ENCODE measurements at regions not wholly inside any gene's neighbourhood (a gene's known extent, or its start where the extent isn't known, plus 50 kb on each side); places are given as distances from the start of the nearest gene placed in this dataset.

DNA sequence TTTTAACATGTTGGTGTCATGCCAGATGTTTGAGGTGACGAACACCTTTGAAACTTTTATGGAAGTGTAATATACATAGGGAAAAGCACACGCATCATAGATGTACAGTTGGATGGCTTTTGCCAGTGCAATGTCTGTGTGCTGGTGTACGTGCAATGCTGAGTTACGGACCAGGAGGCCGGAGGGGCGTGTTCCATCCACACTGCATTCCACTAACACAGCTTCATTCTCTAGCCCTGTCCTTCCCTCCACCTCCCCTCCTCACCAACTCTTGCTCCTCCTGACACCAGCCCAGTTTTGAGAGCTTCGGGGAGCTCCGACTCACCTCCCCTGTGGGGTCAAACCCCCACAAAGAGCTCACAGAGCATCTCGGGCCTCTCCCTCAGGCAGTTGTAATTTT lies 358.8 kb downstream of the C16orf95 start:
- no peak for DNase-seq (ENCODE audit: low spot score)

DNA sequence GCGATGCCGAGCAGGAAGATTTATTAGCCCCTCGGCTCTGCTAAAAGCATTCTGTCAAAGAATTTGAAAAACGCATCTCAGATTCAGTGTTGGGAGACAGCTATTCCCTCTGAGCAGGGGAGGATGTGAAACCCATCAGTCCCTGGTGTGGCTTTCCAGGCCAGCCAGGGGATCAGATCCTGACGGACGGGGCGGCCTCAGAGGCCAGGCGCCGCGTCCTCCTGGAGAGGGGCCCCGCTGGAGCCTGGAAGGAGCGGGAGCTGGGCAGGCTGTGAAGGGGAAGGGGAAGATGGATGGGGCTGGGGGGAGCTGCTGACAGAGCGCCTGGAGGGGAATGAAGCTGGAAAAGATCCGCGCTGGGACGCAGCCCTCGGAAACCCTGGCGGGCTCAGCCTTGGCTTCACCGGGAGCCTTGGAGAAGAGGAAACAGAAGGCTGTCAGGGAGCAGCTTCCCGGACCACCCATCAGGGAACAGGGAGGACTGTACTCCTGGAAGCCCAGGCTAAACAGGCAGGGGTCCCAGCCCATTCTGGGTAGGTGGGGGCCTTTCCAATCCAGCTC lies 358.0 kb downstream of the C16orf95 start:
- DNase-seq (ENCODE audit: low spot score), result no peak

DNA sequence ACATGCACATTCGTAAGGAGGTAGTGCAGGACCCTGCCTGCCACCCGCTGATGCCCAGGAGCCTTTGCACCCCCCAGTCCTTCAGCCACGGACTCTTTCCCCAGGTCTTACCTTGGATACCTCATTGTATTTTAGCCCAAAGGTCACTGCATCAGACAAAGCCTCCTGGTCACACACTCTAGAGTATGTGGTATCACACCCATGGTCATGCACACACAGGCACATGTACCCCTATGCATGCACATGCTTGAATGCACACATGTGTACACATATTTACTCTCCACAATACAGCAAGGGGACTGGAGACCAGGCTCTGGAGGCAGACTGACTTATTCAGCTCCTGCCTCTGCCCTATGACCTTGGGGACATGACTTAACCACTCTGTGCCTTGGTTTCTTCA lies 357.5 kb downstream of the C16orf95 start:
- no peak for DNase-seq (ENCODE audit: low spot score)

DNA sequence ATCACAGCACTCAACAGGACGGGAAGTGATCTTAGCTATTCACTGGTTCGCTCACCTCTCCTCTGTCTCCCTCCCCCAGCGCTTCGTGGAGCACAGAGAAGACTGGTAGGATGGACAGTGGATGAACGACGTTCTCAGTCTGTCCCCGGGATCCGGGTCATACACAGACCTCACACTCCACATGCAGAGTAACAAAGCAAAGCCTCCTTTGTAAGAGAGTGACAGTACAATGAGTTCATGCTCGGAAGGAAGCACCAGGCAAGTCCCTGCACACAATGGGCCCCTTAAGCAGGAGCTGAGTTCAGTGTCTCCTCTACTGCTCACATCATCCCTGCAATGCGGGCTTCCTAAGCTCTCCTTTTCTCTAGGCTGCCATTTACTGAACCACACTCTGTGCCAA lies 356.9 kb downstream of the C16orf95 start:
- DNase-seq (ENCODE audit: low spot score), result no peak

DNA sequence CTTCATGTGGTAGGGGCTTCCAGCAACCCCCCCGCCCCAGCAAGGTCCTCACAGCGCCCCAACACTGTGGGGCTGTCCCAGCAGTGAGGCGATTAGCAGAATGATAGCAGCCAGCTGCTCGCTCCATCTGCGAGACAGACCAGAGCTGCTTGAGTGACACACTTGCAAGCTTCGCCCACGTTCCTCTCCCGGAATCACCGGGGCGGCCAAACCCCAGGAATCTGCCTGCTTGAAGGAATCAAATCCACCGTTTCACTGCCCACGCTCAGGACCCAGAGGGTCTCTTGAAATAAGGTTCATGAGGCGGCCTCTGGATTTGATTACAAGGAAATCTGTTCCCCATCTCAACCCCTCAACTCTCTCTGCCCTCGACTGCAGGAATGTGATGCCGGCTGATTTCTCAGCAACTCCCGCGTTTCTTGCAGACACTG lies 356.0 kb downstream of the C16orf95 start:
- no peak for DNase-seq (ENCODE audit: low spot score)

DNA sequence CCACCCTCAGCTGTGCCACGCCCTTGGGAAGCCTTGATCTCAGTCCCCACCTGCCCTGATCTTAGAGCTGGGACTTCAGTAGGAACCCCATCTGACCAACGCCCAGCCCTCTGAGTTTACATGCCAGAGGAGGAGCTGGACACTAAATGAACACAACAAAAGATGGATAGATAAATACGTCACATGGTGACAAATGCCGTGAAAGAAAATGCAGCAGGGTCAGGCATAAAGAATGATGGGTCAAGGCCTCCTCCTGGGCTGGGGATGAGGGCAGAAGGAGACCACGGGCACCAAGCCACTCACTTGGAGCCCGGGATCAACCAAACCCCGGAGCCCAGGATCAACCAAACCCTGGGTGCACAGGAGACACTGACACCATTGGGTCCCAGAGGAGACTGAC lies 354.9 kb downstream of the C16orf95 start:
- no peak for DNase-seq (ENCODE audit: low spot score)

DNA sequence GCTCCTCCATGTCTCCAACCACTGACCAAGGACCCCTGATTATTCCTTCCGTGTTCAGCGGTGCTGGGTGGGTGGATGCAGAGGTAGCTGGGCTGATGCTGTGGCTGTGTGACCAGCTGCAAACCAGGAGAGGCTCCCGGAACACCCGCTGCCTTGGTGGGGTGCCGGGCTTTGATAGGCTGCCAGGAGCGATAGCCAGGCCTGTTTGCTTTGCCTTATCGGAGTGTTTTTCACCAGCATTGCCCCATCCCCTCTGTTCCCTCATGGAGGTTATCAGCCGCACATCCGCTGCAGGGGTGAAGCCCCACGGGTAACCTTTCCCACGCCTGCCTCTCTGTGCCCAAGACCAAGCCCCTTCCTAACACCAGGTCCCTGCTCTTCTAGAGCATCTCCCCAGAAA lies 354.3 kb downstream of the C16orf95 start:
- no peak for DNase-seq (ENCODE audit: low spot score)

DNA sequence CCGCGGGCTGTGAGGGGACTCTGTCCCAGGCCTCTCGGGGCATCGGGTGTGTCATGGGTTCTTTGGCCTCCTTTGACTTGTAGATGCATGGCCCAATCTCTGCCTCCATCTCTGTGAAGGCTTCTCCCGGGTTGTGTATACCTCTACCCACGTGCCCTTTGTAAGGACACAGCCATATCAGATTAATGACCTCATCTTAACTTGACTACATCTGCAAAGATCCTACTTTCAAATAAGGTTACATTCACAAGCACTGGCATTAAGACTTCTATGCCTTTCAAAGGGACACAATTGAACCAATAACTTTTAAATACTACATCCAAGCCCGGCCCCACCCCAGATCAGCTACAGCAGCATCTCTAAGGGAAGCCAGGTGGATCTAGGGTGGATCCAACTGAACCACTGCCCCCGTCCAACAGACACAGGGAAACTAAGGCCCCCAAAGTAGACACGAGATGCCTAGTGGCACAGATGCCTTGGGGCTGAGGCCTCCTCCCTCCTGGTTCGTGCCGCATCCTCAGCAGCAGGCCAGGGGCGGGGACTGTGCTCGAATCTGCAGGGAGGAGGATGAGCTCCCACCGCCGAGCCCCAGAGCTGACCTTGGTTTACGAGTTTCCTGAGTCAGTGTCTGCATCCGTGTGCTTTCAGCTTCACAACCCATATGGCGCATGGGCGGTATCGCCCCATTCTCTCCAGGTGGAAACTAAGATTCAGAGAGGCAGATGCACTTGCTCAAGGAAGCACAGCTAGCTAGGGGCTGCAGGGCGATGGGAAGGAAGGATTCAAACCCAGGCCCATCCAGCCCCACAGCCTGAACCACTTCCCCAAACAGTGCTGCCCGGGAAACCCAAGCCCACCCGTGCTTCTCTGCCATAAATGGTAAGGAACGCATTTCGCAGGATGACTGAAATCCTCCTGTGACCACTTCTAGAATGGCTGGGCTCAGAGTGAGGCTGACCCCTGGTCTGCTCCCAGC lies 353.3 kb downstream of the C16orf95 start:
- no peak for DNase-seq (ENCODE audit: low spot score)

DNA sequence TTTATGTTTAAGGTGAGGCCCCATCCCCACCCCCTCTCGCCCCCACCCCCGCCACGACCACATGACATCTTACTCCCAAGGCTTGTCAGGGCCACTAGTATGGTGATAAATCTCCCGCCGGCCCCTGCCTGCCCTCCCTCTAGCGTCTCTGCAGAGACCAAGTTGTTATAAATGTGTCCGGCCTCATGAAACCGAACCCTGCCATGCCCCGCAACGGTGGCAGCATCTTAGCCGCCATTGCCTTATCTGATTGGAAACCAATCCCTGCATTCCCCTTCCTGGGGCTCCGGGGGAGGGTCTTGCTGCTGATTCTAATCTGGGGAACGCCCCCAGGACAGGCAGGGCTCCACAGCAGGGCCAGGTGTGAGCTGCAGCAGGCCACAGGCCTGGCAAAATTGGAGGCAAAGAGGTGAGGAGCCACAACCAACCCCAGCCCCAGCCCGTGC lies 352.4 kb downstream of the C16orf95 start:
- DNase-seq (ENCODE audit: low spot score), result no peak

DNA sequence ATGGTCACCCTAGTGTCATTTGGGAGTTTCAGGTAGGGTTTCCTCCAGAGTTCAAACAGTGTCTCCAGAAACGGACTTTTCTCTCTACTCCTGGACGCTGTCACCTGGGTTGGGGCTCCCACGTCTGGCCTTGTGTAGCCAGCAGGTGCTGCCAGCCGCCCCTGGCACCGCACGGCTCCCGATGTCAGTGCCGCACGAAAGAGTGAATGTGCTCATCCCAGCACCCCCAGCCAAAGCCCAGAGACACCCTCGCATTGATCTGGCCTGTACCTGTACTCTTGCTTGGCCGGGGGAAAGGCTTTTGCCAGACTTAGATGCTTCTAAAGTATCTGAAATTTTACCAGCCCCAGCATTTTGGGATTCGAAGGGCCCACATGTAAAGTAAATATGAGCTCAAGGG lies 351.9 kb downstream of the C16orf95 start:
- no peak for DNase-seq (ENCODE audit: low spot score)

DNA sequence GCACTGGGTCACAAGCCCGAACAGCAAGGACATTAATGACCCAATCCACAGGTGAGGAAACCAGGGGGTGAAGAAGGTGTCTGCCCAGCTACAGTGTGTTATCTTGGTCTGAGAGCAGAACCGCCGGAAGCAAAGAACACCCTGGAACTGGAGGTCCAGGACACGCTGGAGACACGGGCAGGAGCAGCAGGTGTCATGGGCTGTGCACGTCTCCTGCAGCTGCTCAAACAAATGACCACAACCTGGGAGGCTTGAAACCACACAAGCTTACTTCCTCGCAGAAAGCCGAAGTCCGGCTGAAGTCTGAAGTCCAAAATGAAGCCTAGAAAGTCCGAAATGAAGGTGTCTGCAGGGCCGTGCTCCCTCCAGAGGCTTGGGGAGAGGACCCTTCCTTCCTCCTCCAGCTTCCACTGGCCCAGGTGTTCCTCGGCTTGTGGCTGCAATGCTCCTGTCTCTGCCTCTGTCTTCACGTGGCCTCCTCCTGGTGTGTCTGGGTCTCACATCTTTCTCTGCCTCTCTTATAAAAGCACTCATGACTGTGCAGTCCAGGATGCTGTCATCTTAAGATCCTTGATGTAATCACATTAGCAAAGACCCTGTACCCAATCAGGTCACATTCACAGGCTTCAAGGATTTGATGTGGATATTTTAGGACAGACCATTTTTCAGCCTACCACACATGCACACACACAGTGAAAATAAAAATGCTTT lies 351.2 kb downstream of the C16orf95 start:
- DNase-seq (ENCODE audit: low spot score), result no peak

DNA sequence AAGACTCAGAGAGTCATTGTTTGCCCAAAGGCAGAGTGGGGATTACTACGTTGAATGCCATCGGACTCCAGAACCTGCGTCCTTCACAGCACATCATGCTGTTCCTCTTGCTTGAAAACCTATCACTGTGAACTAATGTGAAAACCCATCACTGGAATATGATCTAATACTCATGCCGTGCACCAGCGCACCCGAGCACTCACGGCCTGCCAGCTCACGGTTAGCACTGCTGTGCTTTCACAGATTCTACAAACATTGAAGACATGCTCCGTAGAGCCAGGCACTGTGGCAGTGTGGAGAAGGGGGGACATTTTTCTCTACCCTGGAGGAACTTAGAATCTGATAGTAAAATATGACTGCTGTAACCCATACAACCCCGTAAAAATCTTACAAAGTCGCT lies 350.4 kb downstream of the C16orf95 start:
- no peak for DNase-seq (ENCODE audit: low spot score)

DNA sequence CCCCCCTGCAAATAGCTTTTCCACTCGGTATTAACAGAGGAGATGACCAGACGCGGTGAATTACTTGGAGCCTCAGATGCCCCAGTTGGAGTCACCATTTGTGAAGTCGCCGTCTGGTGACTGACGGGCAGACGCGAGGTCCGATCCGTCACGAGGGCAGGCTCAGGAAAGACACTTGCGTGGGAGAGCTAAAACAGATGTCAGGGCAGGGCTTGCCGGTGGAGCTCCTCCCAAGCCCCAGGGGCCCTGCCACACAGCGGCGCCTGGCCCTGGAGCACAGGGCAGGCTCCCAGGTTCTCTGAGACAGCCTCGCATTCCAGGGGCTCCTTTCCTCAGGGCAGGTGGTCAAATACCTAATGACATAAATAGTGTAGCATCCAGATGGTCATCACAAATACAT lies 348.3 kb downstream of the C16orf95 start:
- DNase-seq (ENCODE audit: low spot score), result no peak

DNA sequence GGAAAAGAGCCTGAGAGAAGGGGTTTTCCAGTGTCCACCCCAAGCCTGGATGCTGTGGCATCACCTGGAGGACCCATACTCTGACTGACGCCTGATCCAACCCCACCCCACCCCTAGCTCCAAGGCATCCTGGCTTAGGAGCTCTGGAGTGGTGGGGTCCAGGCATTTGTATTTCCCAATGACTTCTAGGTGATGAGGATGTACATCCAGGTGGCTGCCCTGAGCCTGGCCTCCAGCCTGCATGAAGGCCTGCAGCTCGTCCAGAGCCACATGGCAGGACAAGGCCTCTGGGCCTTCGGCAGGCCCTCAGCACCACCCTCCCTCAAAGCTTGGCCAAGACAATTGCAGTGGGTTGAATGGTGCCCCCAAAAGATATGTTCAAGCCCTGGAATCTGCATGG lies 347.5 kb downstream of the C16orf95 start:
- DNase-seq (ENCODE audit: low spot score), result no peak

DNA sequence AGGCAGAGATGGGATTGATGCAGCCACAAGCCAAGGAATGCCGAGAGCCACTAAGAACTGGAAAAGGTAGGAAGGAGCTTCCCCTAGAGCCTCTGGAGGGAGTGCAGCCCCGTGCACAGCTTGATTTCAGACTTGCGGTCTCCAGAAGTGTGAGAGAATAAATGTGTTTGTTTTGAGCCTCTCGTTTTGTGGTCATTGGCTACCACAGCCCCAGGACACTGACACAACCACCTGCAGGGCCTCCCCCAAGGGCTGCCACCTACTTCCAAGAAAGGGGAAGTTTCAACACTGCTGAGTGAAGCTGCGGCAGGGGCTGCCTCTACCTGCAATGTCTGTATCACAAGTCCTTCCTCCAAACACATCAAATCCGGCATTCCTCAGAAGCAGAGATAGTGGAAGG lies 346.9 kb downstream of the C16orf95 start:
- no peak for DNase-seq (ENCODE audit: low spot score)

DNA sequence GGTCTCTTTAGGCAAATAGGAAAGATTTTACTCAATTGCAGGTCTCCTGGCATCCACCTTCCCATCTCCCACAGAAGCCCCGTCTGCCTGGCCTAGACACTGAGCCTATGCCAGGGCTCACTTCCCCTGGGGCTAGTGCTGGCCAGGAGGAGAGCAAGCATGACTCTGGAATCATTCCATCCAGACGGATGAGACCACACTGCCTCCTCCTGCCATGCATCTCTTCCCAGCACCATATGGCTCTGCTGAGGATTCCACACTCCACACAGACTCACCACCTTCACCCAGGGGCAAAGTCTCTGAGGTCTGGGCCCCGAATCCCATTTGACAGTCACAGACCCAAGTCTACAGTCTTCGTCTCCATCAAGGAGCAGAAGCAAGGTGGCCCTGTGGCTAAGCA lies 346.5 kb downstream of the C16orf95 start:
- DNase-seq (ENCODE audit: low spot score), result no peak

DNA sequence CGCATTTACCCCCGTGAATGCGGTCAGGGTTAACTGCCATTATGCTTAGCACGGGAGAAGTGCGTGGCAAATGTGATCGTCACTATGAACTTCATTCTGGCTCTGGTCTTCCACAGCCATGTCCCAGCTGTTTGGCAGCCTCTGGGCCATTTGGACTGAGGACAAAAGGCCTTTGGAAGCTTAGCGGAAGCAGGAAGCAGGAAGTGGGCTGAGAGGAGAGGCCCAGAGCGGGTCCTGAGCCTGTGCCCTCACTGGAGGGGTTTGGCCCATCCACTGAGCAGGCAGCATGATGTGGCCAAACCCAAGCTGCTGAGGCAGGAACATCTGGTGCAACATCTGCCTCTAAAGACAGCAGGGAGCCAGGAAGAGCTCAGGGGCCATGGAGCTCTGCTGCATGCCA lies 345.9 kb downstream of the C16orf95 start:
- no peak for DNase-seq (ENCODE audit: low spot score)

DNA sequence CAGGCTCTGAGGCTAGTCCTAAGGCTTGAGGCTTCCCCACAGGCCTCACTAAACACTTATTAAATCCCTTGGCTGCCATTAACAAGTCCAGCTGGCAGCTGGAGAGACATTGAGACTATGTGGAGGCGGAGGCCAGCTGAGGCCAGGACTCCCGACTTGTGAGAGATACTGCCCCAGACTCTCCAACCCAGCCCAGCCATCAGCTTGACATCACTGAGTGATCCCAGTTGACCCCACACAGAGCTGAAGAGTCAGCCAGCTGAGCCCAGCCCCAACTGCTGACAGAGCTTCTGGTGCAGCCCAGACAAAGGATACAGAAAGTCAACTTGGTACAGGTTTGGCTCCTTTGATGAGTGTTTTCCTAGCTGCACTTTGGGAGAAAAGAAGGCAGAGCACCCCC lies 343.1 kb downstream of the C16orf95 start:
- DNase-seq (ENCODE audit: low spot score), result no peak

DNA sequence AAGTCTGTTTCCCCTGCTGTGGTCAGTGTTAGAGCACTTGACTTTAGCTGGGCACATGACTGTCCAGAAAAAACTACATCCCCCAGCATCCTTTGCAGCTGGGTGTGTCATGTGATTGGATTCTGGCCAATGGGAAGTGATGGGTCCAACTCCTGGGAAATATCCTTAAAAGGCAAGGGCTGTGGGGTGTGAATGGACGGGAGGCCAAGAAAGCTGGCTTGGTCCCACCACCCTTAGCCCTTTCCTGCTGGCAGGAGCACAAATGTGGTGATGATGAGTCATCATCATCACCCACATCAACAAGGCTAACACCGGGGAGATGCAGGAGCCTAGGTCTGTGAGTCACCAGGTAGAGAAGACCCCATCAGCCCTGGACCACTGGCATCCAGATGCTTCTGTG lies 341.7 kb downstream of the C16orf95 start:
- DNase-seq (ENCODE audit: low spot score), result peak; percentile 49

DNA sequence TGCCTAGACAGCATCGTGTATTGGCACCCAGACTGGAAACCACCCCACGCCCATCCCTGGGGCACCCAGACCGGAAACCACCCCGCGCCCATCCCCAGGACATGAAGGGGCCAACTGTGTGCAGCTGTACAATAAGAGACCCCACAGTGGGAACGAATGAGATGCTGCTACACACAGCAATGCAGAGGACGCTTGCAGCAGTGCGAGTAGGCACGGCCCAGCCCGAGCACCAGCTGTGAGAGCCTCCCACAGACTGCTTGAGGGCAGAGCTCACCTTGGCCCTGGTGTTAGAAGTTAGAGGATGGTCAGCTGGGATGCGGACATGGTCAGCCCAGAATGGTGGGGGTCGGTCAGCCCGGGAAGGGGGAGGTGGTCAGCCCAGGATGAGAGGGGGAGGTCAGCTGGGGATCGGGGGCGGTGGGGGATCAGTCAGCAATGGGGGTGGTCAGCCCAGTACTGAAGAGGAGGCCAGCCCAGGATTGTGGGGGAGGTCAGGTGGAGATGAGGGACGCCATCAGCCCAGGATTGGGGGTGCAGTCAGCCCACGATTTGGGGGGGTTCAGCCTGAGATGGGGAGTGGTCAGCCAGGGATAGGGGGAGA lies 340.0 kb downstream of the C16orf95 start:
- no peak for DNase-seq (ENCODE audit: low spot score)

DNA sequence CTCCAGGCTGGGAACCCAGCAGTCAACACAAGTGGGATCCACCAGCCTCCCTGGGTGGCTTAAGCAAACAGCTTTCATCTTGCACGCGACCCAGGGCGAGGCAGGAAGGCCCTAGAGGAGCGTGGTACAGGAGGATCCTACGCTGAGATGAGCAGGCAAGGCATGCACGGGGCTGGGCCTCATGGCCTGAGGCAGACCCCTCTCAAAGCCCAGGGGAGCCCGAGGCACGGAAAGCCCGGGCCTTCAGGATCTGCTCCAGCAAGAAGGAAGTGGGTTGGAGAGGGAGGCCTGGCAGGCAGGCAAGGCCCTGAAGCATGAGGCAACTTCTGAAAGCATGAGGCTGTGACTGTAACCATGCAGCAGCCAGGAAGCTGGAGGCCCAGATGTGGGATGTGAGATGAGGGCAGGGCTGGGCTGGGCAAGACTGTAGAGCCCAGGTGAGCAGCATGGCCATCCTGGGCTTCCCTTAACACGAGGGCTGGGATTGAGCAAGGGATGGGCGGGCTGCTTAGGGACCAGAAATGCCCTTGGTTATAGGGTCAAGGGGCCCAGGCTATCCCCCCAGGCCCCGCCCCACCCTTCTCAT lies 338.7 kb downstream of the C16orf95 start:
- DNase-seq (ENCODE audit: low spot score), result no peak

DNA sequence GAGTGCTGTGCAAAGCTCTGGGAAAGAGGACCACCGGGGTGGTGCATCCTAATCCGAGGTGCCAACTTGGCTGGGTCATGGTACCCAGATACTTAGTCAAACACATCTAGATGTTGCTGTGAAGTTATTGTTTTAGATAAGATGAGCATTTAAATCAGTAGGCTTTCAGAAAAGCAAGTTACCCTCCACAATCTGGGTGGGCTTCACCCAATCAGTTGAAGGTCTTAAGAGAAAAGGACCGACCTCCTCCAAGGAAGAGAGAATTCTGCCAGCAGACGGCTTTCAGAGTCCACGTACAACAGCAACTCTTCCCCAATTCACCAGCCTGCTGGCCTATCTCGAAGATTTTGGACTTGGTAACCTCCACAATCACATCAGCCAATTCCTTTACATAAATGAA lies 338.1 kb downstream of the C16orf95 start:
- DNase-seq (ENCODE audit: low spot score), result no peak

Measured in LoVo (cell line).